ENCODE measurements at regions not wholly inside any gene's neighbourhood (a gene's known extent, or its start where the extent isn't known, plus 50 kb on each side); places are given as distances from the start of the nearest gene placed in this dataset.

- no peak for TF ChIP-seq EZH2phosphoT487 (IDR thresholded peaks at IDR 0.05; ENCODE audit: borderline replicate concordance)
- TF ChIP-seq, protein P1, sequence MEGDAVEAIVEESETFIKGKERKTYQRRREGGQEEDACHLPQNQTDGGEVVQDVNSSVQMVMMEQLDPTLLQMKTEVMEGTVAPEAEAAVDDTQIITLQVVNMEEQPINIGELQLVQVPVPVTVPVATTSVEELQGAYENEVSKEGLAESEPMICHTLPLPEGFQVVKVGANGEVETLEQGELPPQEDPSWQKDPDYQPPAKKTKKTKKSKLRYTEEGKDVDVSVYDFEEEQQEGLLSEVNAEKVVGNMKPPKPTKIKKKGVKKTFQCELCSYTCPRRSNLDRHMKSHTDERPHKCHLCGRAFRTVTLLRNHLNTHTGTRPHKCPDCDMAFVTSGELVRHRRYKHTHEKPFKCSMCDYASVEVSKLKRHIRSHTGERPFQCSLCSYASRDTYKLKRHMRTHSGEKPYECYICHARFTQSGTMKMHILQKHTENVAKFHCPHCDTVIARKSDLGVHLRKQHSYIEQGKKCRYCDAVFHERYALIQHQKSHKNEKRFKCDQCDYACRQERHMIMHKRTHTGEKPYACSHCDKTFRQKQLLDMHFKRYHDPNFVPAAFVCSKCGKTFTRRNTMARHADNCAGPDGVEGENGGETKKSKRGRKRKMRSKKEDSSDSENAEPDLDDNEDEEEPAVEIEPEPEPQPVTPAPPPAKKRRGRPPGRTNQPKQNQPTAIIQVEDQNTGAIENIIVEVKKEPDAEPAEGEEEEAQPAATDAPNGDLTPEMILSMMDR (conservative IDR thresholded peaks at IDR 0.05; ENCODE audit: low read length): no peak
- no peaks in the 10 kb centered on the region for H3K79me2 ChIP-seq (ENCODE audit: insufficient read depth, low read length)
- H4K20me1 ChIP-seq (ENCODE audit: insufficient read depth, low read length, poor library complexity, severe bottlenecking): no peaks in the 10 kb centered on the region
- H3K4me2 ChIP-seq (ENCODE audit: low read depth, low read length, poor library complexity, severe bottlenecking): no peak overlapping the region
- H3K27me3 ChIP-seq (ENCODE audit: insufficient read depth, low read length, poor library complexity, severe bottlenecking): no peaks in the 10 kb centered on the region
- no peak overlapping the region for H2AFZ ChIP-seq (ENCODE audit: low read length)
- no peaks in the 10 kb centered on the region for H3K36me3 ChIP-seq (ENCODE audit: insufficient read depth, low read length)
- no peak overlapping the region for H3K9ac ChIP-seq (ENCODE audit: low read depth, low read length, poor library complexity, severe bottlenecking)
- H3F3A ChIP-seq (ENCODE audit: low read depth): no peaks in the 10 kb centered on the region
- no peaks in the 10 kb centered on the region for H3K9me2 ChIP-seq (replicated peaks; ENCODE audit: low read depth, low read length)
- H3K4me3 ChIP-seq (ENCODE audit: low read length, poor library complexity, severe bottlenecking): no peak overlapping the region
- H3K9me3 ChIP-seq (ENCODE audit: insufficient read depth, low read depth, low read length): no peaks in the 10 kb centered on the region
- peaks cover 9% of the 10 kb centered on the region for H3K4me1 ChIP-seq (ENCODE audit: insufficient read depth, low read length, poor library complexity, severe bottlenecking)
Measured at GRCh38 chr2:212726403-212726802, 187.8 kb upstream of the ERBB4 start.

DNA sequence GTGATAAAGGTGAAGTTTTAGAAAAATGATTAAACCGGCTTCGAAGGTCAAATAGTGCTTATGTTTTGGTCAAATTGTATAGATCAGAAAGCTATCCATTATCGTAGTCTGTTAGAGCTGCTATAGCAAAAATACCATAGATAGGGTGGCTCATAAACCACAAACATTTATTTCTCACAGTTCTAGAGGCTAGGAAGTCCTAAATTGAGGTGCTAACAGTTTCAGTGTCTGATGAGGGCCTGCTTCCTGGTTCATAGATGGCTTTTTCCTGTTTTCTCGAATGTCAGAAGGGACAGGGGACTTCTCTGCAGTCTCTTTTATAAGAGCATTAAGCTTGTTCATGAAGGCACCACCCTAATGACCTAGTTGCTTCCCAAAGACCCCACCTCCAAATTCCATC lies 186.6 kb upstream of the ERBB4 start:
- H3K4me3 ChIP-seq (ENCODE audit: low read length, poor library complexity, severe bottlenecking): no peak overlapping the region
- no peak overlapping the region for H3K9ac ChIP-seq (ENCODE audit: low read depth, low read length, poor library complexity, severe bottlenecking)
- TF ChIP-seq EZH2phosphoT487 (IDR thresholded peaks at IDR 0.05; ENCODE audit: borderline replicate concordance): no peak
- TF ChIP-seq, protein P1 (conservative IDR thresholded peaks at IDR 0.05; ENCODE audit: low read length): no peak
- H3K27me3 ChIP-seq (ENCODE audit: insufficient read depth, low read length, poor library complexity, severe bottlenecking): no peaks in the 10 kb centered on the region
- H2AFZ ChIP-seq (ENCODE audit: low read length): peak overlapping the region; percentile 26
- H3K9me2 ChIP-seq (replicated peaks; ENCODE audit: low read depth, low read length): no peaks in the 10 kb centered on the region
- peak overlapping the region; percentile 2 for H3K4me2 ChIP-seq (ENCODE audit: low read depth, low read length, poor library complexity, severe bottlenecking)
- peaks cover 9% of the 10 kb centered on the region for H3K4me1 ChIP-seq (ENCODE audit: insufficient read depth, low read length, poor library complexity, severe bottlenecking)
- no peaks in the 10 kb centered on the region for H4K20me1 ChIP-seq (ENCODE audit: insufficient read depth, low read length, poor library complexity, severe bottlenecking)
- no peaks in the 10 kb centered on the region for H3K9me3 ChIP-seq (ENCODE audit: insufficient read depth, low read depth, low read length)
- no peaks in the 10 kb centered on the region for H3K79me2 ChIP-seq (ENCODE audit: insufficient read depth, low read length)
- H3F3A ChIP-seq (ENCODE audit: low read depth): no peaks in the 10 kb centered on the region
- no peaks in the 10 kb centered on the region for H3K36me3 ChIP-seq (ENCODE audit: insufficient read depth, low read length)

DNA sequence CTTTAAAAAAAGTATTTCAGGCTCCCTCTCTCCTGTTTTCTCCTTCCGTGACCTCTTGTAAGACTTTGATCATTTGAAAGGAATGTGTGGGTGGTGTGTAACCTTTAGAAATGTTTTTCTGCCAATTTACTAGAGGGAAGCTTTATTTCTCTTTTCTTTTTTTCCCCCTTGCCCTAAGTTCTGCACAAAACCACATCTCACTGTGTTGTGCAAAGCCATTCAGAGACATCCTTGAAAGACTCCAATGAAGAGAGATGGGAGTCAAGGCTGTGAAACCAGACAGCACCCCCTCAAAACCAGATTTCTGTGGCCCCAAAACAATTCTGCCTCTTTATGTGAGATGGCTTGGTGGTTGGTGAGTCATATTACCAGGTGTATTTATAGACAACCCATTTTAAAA lies 184.6 kb upstream of the ERBB4 start:
- no peak overlapping the region for H3K4me2 ChIP-seq (ENCODE audit: low read depth, low read length, poor library complexity, severe bottlenecking)
- no peaks in the 10 kb centered on the region for H3K79me2 ChIP-seq (ENCODE audit: insufficient read depth, low read length)
- TF ChIP-seq, protein P1 (conservative IDR thresholded peaks at IDR 0.05; ENCODE audit: low read length): no peak
- no peak for TF ChIP-seq EZH2phosphoT487 (IDR thresholded peaks at IDR 0.05; ENCODE audit: borderline replicate concordance)
- no peaks in the 10 kb centered on the region for H3K36me3 ChIP-seq (ENCODE audit: insufficient read depth, low read length)
- H3F3A ChIP-seq (ENCODE audit: low read depth): no peaks in the 10 kb centered on the region
- no peaks in the 10 kb centered on the region for H3K9me2 ChIP-seq (replicated peaks; ENCODE audit: low read depth, low read length)
- no peaks in the 10 kb centered on the region for H4K20me1 ChIP-seq (ENCODE audit: insufficient read depth, low read length, poor library complexity, severe bottlenecking)
- no peaks in the 10 kb centered on the region for H3K27me3 ChIP-seq (ENCODE audit: insufficient read depth, low read length, poor library complexity, severe bottlenecking)
- no peak overlapping the region for H2AFZ ChIP-seq (ENCODE audit: low read length)
- H3K9me3 ChIP-seq (ENCODE audit: insufficient read depth, low read depth, low read length): no peaks in the 10 kb centered on the region
- no peak overlapping the region for H3K4me3 ChIP-seq (ENCODE audit: low read length, poor library complexity, severe bottlenecking)
- H3K9ac ChIP-seq (ENCODE audit: low read depth, low read length, poor library complexity, severe bottlenecking): no peak overlapping the region
- peaks cover 9% of the 10 kb centered on the region for H3K4me1 ChIP-seq (ENCODE audit: insufficient read depth, low read length, poor library complexity, severe bottlenecking)
